ENCODE measurements at regions not wholly inside any gene's neighbourhood (a gene's known extent, or its start where the extent isn't known, plus 50 kb on each side); places are given as distances from the start of the nearest gene placed in this dataset.

- TF ChIP-seq TAF1 (IDR thresholded peaks at IDR 0.05; ENCODE audit: low read depth) (no peak), RAD21 (IDR thresholded peaks at IDR 0.05; ENCODE audit: low read depth) (no peak), EGR1 (IDR thresholded peaks at IDR 0.05) (no peak), TCF12 (IDR thresholded peaks at IDR 0.05; ENCODE audit: low read depth) (no peak), REST (IDR thresholded peaks at IDR 0.05; ENCODE audit: low read depth) (no peak), EP300 (IDR thresholded peaks at IDR 0.05; ENCODE audit: borderline replicate concordance) (no peak), USF1 (IDR thresholded peaks at IDR 0.05) (no peak), NFIC (IDR thresholded peaks at IDR 0.05) (no peak), TEAD4 (IDR thresholded peaks at IDR 0.05) (no peak), MAX (IDR thresholded peaks at IDR 0.05) (no peak)
Observed at GRCh38 chr2:103367877-103368276, 606.0 kb downstream of the TMEM182 start.

Measured in Ishikawa (cell line).